Activated CD8-positive, alpha-beta memory T cell treated with anti-CD3 and anti-CD28 coated beads, Interleukin-2, amount 10 ng/mL, durations not matched to agents 7 days and 5 days (primary cell): ENCODE measurements at regions not wholly inside any gene's neighbourhood (a gene's known extent, or its start where the extent isn't known, plus 50 kb on each side); places are given as distances from the start of the nearest gene placed in this dataset.
"Not testable (repeated sequence)": the region's sequence is repeated elsewhere in the genome, so short reads cannot be mapped to it uniquely, and the experiment has no call there.

ENCODE experiments used
- ATAC-seq: fragments of 150-1000 bp; cut with Tn5 transposase; one replicate; pipeline ENCODE4 v1.10.0; 2021; ENCODE audit warnings: moderate library complexity
- CTCF ChIA-PET: fragments of 350-600 bp; sonication (Branson Sonifier 250); formaldehyde crosslinking; loops from one replicate; lab custom pipeline; 2021; ENCODE audit warnings: antibody characterized with exemption; lab: Charles Lee
- DNase-seq: peaks from one replicate; pipeline ENCODE4 v3.0.0-alpha.2; 2020
- H3K27ac Mint-ChIP-seq: one replicate; pipeline ENCODE4 v1.8.0; 2021; ENCODE audit warnings: mild to moderate bottlenecking, mixed read lengths
- H3K27me3 Mint-ChIP-seq: one replicate; pipeline ENCODE4 v1.8.0; 2021; ENCODE audit warnings: mixed read lengths
- H3K36me3 Mint-ChIP-seq: one replicate; pipeline ENCODE4 v1.8.0; 2021; ENCODE audit warnings: mild to moderate bottlenecking, mixed read lengths
- H3K4me1 Mint-ChIP-seq: one replicate; pipeline ENCODE4 v1.8.0; 2021; ENCODE audit warnings: mixed read lengths
- H3K4me3 Mint-ChIP-seq: one replicate; pipeline ENCODE4 v1.8.0; 2021; ENCODE audit warnings: mild to moderate bottlenecking, moderate library complexity, mixed read lengths
- H3K9me3 Mint-ChIP-seq: one replicate; pipeline ENCODE4 v1.8.0; 2022; ENCODE audit warnings: low read depth, mixed read lengths

DNA sequence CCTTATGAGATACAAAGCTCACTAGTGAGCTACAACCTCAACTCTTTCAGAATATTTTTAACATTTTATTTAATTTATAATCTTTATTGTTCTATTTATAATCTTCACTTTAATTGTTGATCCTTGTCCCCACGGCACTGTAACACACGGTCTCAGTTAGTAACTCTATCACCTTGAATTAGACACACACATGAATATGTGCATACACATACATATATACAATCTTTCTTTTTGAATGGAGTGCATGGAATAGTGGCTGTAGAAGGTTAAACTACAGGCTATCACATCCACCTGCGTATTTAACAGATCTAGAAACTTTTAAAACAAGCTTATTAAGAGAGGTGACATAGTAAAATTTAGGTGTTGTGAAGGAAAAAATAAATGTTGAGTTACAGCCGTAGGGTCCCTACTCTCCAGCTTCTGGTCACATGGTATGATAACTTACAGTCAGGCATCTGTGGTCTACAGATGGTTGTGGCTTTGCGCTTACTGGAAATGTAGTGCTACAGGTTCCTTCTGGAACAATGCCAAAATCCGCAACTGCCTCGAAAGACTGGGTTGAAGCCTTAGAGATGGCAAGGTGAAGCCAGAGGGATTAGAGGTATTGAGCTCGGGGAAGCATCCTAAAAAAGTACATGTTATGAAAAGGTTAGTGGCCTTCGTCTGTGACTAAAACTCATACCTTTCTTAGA lies 1324.1 kb upstream of the SLC39A10 start:
- Mint-ChIP-seq H3K9me3 (no peaks in the 10 kb centered on the region), H3K4me3 (no peak overlapping the region), H3K27ac (no peak overlapping the region), H3K4me1 (no peaks in the 10 kb centered on the region), H3K36me3 (no peaks in the 10 kb centered on the region), H3K27me3 (no peaks in the 10 kb centered on the region)
- CTCF ChIA-PET, result no interaction called here
- ATAC-seq (no peak), DNase-seq (no peak)

DNA sequence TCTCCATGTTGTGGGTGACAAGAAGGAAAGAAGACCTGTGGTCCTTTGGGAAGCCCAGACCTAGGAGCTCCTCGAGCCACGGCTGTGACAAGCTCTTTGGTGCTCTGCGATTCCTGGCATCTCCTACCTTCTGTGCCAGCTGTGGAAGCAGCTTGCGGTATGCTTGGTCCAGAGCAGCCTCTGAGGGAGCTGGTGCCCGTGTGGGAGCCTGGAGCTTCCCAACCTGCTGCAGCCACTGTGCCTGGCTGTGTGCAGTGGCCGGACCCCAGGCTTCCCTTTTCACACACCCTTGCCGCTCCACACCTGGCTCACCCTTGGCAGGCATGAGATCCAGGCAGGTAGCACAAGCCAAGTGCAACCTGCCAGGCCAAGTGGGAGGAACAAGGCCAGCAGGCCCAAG lies 1328.6 kb upstream of the SLC39A10 start:
- no peaks in the 10 kb centered on the region for H3K27me3 Mint-ChIP-seq
- no peak for DNase-seq
- H3K9me3 Mint-ChIP-seq, result no peaks in the 10 kb centered on the region
- H3K4me3 Mint-ChIP-seq, result no peak overlapping the region
- no peak overlapping the region for H3K27ac Mint-ChIP-seq
- no peaks in the 10 kb centered on the region for H3K36me3 Mint-ChIP-seq
- ATAC-seq, result no peak
- CTCF ChIA-PET, result no interaction called here
- H3K4me1 Mint-ChIP-seq, result no peaks in the 10 kb centered on the region

DNA sequence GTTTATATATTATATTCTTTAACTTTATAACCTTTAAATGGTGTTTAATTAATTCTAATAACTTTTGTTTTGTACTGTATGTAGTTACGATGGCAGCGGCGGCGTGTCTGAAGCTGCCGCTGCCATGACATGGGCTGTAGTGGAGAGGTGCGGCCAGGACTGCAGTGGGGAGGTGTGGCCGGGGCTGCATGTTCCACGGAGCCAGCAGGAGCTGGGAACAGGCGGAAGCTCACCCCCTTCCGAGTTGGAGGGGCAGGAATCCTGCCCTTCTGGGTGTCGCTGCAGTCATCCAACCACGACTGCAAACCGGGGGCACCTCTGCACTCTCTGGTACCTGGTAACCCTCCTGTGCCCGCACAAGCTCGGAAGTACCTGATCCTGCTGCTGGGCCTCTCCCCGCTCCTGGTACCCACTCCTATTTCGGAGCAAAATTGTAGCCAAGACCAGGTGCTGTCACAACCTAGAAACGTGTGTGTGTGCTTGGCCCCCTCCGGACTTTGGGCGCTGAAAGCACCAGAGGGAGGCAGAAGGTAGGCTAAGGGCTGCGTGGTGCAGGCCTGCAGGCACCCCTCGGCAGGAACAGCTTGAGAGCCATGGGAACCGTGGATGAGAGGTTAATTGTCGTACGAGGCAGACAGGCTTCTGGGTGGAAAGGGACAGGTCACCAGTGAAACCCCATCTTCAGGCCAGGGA lies 1329.7 kb upstream of the SLC39A10 start:
- H3K4me3 Mint-ChIP-seq, result no peak overlapping the region
- DNase-seq (no peak), ATAC-seq (no peak)
- H3K27ac Mint-ChIP-seq, result no peak overlapping the region
- no peaks in the 10 kb centered on the region for H3K4me1 Mint-ChIP-seq
- CTCF ChIA-PET, result no interaction called here
- H3K9me3 Mint-ChIP-seq, result no peaks in the 10 kb centered on the region
- H3K27me3 Mint-ChIP-seq, result no peaks in the 10 kb centered on the region
- no peaks in the 10 kb centered on the region for H3K36me3 Mint-ChIP-seq

DNA sequence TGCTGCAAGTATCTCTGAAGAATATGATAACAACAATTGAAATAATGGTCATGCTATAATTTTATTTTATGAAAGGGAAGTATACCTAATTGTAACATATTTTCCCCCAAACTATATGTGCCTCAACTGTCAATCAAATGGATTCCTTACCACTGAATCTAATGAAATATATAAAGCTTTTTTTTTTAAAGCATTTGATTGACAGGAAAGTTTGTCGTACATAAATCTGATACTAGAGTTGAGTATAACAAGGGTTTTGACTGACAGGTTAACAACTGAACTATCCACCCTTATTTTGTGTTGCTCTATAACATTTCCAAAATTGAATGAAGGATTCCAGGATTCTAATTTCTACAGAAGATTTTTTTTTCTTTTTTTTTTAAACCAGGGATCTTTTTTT lies 1333.3 kb upstream of the SLC39A10 start:
- no peak for ATAC-seq
- no peaks in the 10 kb centered on the region for H3K9me3 Mint-ChIP-seq
- CTCF ChIA-PET, result no interaction called here
- H3K36me3 Mint-ChIP-seq, result no peaks in the 10 kb centered on the region
- no peak overlapping the region for H3K4me3 Mint-ChIP-seq
- no peak overlapping the region for H3K27ac Mint-ChIP-seq
- H3K27me3 Mint-ChIP-seq, result no peaks in the 10 kb centered on the region
- no peak for DNase-seq
- H3K4me1 Mint-ChIP-seq, result no peaks in the 10 kb centered on the region

DNA sequence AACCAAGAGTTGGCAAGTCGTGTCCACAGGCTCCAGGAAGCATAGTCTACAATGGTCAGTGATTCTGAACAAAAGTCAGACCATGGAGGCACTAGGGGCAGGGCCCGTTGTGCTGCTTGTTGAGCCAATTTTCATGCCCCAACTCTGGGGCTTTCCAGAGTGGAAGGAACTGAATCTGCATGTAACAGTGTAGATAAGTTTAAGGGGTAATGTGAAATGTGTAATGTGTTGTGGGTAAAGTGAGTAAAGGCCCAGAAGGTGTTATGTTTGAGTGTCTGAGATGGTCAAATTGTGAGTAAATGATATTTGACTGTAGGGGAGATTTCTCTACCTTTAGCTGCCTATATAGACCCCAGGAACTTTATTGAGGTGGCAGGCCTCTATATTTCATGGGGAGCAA lies 1336.5 kb upstream of the SLC39A10 start:
- no peak overlapping the region for H3K4me3 Mint-ChIP-seq
- no peaks in the 10 kb centered on the region for H3K27me3 Mint-ChIP-seq
- H3K9me3 Mint-ChIP-seq, result no peaks in the 10 kb centered on the region
- CTCF ChIA-PET, result no interaction called here
- no peak for DNase-seq
- no peak overlapping the region for H3K27ac Mint-ChIP-seq
- H3K4me1 Mint-ChIP-seq, result no peaks in the 10 kb centered on the region
- ATAC-seq, result no peak
- H3K36me3 Mint-ChIP-seq, result no peaks in the 10 kb centered on the region

DNA sequence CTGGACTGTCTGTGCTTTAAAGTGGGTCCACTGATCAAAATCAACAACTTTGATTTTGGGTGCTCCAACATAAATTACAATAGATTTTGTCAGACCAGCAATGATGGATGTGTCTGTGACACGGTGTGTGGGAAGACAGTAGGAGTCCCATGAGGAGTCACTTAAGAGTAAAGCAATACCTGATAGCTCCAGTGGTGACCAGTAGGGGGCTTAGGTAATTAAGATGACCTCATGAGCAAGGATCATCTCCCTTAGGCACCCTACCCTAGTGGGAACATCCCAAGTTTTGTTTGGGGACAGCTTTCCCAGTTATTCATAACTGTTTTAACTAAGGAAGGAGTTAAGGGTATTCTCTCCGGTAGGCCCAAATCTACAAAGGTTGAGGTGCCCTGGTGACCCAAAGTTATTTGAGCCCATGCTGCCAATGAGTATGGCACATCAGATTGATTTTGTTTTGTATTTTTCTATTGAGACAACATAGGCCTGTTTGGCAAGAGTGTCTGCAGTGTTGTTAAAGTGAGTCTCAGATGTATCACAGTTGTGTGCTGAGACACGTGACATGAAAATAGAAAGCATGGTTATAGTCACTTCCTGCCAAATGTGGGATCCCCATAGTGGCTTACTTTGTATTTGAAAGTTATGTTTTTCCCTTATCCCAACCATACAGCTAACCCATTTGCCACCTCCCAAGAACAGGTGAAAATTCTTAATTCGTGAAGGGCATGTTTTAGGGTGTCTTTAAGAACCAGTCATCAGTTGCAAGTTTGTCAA lies 1337.6 kb upstream of the SLC39A10 start:
- no peak overlapping the region for H3K4me3 Mint-ChIP-seq
- DNase-seq (no peak), ATAC-seq (no peak)
- H3K36me3 Mint-ChIP-seq, result no peaks in the 10 kb centered on the region
- no peaks in the 10 kb centered on the region for H3K27me3 Mint-ChIP-seq
- H3K9me3 Mint-ChIP-seq, result no peaks in the 10 kb centered on the region
- no peak overlapping the region for H3K27ac Mint-ChIP-seq
- CTCF ChIA-PET, result no interaction called here
- H3K4me1 Mint-ChIP-seq, result no peaks in the 10 kb centered on the region

DNA sequence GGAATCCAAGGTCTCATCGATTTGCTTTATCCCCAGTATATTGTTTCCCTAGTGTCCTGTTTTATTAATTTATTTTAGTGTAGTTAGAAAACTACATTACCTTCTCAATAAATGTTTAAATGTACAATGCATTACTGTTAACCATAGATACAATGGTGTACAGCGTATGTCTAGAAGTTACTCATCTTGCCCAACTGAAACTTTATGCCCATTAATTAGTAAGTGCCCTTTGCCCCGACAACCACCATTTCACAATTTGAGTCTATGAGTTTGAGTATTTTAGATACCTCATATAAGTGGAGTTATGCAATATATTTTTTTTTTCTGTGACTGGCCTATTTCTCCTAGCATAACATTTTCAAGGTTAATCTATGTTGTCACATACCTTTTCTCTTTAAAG lies 1343.0 kb upstream of the SLC39A10 start:
- no peaks in the 10 kb centered on the region for H3K36me3 Mint-ChIP-seq
- H3K27me3 Mint-ChIP-seq, result no peaks in the 10 kb centered on the region
- no peaks in the 10 kb centered on the region for H3K9me3 Mint-ChIP-seq
- CTCF ChIA-PET, result no interaction called here
- H3K27ac Mint-ChIP-seq, result no peak overlapping the region
- DNase-seq (no peak), ATAC-seq (no peak)
- no peaks in the 10 kb centered on the region for H3K4me1 Mint-ChIP-seq
- no peak overlapping the region for H3K4me3 Mint-ChIP-seq

DNA sequence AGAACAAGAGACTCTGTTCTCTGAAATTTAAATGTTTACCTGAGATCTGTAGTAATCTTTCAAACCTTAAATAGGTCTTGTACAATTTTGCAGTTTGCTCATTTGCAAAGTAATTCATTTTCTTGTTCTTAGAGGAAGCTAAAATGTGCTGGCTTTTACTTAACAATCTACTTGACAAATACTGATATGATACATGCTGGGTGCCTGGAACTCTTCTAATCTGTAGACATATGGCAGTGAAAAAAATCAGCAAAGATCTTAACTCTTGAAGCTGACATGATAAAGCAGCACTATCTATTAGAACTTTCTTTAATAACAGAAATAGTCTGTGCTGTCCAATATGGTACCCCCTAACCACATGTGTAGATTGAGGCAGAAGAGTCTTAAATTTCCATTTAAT lies 1352.8 kb upstream of the SLC39A10 start:
- no peak overlapping the region for H3K27ac Mint-ChIP-seq
- no peak overlapping the region for H3K4me3 Mint-ChIP-seq
- H3K9me3 Mint-ChIP-seq, result no peaks in the 10 kb centered on the region
- no peak for ATAC-seq
- H3K4me1 Mint-ChIP-seq, result no peaks in the 10 kb centered on the region
- CTCF ChIA-PET, result no interaction called here
- no peaks in the 10 kb centered on the region for H3K36me3 Mint-ChIP-seq
- no peaks in the 10 kb centered on the region for H3K27me3 Mint-ChIP-seq
- no peak for DNase-seq

DNA sequence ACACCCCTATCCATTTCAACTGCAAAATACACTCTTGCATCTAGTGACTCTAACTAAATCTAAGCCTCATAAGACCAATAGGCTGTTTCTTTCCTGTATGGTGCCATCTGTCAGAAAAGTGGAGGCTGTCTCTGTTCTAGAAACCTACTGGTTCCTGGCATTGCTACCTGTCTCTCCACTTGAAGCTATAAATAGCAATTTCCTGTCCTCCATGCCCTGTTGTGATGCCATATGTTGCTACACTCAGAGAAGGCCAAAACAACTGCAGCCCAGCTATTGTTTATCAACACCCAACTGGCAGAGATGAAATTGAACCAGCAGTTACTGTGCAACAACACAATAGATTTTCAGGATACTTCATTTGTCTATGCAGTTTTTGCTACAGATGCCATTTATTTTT lies 1355.1 kb upstream of the SLC39A10 start:
- no peak for ATAC-seq
- Mint-ChIP-seq H3K27me3 (no peaks in the 10 kb centered on the region), H3K36me3 (no peaks in the 10 kb centered on the region), H3K4me3 (no peak overlapping the region), H3K27ac (no peak overlapping the region), H3K9me3 (no peaks in the 10 kb centered on the region), H3K4me1 (no peaks in the 10 kb centered on the region)
- CTCF ChIA-PET, result no interaction called here
- DNase-seq, result no peak

DNA sequence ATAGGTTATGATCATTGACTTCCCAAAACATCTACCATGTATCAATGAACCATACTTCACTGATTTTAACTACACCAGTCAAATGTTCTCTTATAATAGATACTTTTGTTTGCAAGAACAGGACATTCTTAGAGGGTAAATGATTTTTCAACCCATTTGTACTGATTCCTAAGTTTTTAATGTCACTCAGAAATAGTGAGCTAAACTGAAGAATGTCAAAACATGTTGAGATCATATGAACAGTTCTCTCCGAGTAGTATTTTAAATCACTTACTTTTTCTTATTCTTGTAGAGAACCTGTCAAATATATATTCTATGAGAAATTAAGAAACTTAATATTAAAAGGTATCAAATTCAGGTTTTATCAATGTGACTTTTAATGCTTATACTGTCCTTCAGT lies 1362.9 kb upstream of the SLC39A10 start:
- ATAC-seq (no peak), DNase-seq (no peak)
- Mint-ChIP-seq H3K27me3 (no peaks in the 10 kb centered on the region), H3K36me3 (no peaks in the 10 kb centered on the region), H3K27ac (no peak overlapping the region), H3K4me1 (no peaks in the 10 kb centered on the region), H3K9me3 (no peaks in the 10 kb centered on the region), H3K4me3 (no peak overlapping the region)
- CTCF ChIA-PET, result no interaction called here

DNA sequence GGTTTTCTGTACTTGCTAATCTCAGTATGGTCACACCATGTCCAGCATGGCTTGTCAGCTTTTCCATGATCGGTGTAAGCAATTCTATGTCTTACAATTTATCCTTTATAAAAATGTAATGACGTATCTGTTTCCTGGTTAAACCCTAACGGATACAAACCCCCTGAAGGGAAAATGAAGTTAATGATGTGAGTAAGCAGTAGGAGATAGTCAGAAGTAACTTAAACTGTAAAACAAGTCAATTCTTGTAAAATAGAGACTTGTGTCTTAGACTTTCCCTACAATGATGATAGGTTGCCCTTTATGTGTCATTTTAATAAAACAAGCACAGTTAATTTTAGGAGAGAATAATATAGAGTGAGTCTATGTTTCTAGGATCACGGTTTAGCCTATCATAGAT lies 1365.9 kb upstream of the SLC39A10 start:
- Mint-ChIP-seq H3K27ac (no peak overlapping the region), H3K27me3 (no peaks in the 10 kb centered on the region), H3K9me3 (no peaks in the 10 kb centered on the region), H3K36me3 (no peaks in the 10 kb centered on the region), H3K4me3 (no peak overlapping the region), H3K4me1 (no peaks in the 10 kb centered on the region)
- ATAC-seq (no peak), DNase-seq (no peak)
- CTCF ChIA-PET, result no interaction called here

DNA sequence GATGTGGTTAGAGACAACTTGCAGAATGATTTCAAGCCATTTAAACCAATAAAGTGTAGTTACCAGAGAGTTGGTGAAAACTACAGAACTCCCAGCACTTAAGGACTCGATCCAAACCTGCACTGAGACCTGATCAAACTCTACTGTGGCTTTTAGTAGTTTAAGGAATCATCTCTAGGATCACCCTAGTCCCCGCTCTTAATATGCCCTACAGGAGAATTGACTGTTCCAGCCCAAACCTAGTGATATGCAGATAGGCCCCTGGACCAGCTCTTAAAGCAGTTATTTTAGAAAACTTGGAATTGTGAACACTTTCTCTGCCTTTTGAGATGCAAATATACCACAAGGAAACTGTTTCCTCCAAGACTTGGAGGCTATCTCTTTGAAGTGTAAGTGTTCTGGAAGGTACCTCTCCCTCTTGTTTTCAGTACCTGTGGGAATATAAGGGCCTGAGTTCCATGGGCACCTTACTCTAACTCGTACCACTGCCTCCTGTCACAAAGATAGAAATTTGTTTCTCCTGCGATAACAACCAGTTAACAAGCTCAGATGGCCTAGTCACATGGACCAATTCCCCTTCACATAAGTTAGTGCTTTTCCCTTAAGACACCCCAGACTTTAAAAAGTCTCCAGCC lies 1367.2 kb upstream of the SLC39A10 start:
- Mint-ChIP-seq H3K27ac (no peak overlapping the region), H3K36me3 (no peaks in the 10 kb centered on the region), H3K27me3 (no peaks in the 10 kb centered on the region), H3K9me3 (no peaks in the 10 kb centered on the region), H3K4me1 (no peaks in the 10 kb centered on the region), H3K4me3 (no peak overlapping the region)
- ATAC-seq (no peak), DNase-seq (no peak)
- CTCF ChIA-PET, result no interaction called here

DNA sequence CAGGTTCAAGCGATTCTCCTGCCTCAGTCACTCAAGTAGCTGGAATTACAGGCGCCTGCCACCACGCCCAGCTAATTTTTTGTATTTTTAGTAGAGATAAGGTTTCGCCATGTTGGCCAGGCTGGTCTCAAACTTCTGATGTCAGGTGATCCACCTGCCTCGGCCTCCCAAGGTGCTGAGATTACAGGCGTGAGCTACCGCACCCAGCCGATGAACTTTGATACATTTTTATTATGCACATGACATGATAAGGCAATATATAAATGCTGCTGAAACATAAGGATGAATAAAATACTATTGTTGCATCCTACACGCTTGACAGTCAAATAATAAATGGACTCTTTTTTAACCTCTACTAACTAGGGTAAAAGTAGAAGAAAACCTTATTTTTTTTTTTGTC lies 1380.4 kb upstream of the SLC39A10 start:
- H3K27me3 Mint-ChIP-seq, CTCF ChIA-PET, DNase-seq, H3K27ac Mint-ChIP-seq, H3K9me3 Mint-ChIP-seq, H3K4me3 Mint-ChIP-seq, ATAC-seq, H3K4me1 Mint-ChIP-seq, H3K36me3 Mint-ChIP-seq: not testable (repeated sequence)
